GM12864 (cell line): ENCODE measurements at regions not wholly inside any gene's neighbourhood (a gene's known extent, or its start where the extent isn't known, plus 50 kb on each side); places are given as distances from the start of the nearest gene placed in this dataset.

Experiments
- DNase-seq: peaks from one replicate; pipeline ENCODE4 v3.0.0-alpha.2; 2011; ENCODE audit warnings: low read depth
- H3K4me3 ChIP-seq: 2 replicates; pipeline ENCODE4 v1.5.1; 2011; ENCODE audit warnings: mild to moderate bottlenecking, low read depth, low read length, control low read depth
- TF ChIP-seq, protein P1 (sequence below): IDR thresholded peaks from 2 replicates; pipeline ENCODE4 v1.5.1; 2011; ENCODE audit warnings: low read depth, mild to moderate bottlenecking, moderate library complexity, low read length, control low read depth, inconsistent platforms; ENCODE audit errors: missing control alignments

DNA sequence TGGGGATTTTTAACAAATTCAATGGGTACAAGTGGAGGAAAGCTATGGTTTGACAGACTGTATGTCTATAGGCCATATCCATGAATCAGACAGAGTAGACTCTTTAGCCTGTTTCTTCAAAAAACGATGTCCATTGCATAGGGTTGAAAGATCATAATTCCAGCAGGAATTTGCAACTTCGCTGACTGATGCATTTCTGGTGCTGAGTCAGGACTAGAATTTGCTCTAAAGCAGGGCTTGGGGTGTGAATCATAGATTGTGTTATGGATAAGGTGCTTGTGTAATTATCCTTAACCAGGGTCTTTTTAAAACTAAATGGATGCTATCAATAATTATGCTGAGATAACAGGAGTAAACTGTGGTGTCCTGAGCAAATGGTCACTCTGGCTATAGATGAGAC, 200.4 kb upstream of the TBC1D5 start:
- no peak for DNase-seq
- no peak overlapping the region for H3K4me3 ChIP-seq
- TF ChIP-seq, protein P1, sequence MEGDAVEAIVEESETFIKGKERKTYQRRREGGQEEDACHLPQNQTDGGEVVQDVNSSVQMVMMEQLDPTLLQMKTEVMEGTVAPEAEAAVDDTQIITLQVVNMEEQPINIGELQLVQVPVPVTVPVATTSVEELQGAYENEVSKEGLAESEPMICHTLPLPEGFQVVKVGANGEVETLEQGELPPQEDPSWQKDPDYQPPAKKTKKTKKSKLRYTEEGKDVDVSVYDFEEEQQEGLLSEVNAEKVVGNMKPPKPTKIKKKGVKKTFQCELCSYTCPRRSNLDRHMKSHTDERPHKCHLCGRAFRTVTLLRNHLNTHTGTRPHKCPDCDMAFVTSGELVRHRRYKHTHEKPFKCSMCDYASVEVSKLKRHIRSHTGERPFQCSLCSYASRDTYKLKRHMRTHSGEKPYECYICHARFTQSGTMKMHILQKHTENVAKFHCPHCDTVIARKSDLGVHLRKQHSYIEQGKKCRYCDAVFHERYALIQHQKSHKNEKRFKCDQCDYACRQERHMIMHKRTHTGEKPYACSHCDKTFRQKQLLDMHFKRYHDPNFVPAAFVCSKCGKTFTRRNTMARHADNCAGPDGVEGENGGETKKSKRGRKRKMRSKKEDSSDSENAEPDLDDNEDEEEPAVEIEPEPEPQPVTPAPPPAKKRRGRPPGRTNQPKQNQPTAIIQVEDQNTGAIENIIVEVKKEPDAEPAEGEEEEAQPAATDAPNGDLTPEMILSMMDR = no peak

DNA sequence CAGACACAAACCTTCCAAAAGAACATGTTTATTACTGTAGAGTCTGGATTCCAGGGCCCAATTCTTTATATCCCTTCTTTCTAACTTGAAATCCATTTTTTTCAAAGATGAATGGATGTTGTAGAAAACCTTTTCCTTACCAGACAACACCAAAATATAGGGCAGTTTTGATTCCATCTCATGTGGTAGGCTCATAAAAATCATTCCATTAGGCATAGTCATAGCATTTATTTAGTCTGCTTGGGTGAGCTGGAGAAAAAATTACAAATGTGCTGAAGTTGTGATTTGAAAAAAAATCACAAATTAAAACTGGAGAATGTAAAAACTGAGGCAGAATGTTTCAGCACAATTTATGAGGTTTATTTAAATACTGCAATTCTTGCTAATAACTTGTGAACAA, 199.3 kb upstream of the TBC1D5 start:
- no peak overlapping the region for H3K4me3 ChIP-seq
- TF ChIP-seq, protein P1 = no peak
- no peak for DNase-seq

DNA sequence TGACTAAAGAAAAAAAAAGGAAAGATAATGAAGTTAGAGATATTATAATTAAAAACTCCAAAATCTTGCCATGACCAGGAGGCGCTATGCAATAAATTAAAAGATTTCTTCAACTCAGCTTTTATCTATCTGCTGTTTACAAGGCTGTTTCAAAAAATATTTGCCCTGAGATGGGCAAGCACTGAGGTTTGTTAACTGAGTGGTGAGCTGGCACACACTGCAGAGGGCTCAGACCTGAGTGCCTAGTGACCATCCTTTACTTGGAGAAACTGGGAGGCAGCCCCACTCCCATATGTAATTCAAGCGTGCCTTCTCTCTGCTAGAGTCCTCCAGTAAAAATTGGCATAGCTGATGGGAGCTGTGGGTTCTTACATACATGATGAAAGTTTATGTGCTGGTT, 198.7 kb upstream of the TBC1D5 start:
- no peak overlapping the region for H3K4me3 ChIP-seq
- TF ChIP-seq, protein P1 = no peak
- DNase-seq = no peak

DNA sequence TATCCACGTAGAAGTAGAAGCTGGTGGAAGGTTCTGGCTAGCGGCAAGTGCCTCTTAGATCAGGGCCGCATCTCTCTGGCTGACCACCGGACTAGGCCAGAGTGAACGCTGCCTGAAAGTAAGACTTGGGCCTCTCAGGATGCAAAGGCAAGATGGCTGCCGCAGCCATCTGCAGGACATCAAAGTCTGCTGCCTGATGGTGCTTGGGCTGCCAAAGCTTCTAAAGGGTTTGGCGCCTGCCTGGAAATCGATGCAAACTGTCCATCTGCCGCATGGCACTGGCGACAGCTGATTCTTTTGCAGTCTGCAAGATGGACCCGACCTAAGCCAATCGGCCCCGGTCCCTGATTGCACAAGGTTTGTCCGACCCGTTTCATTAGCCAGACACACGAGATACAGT, 196.7 kb upstream of the TBC1D5 start:
- TF ChIP-seq, protein P1 = no peak
- no peak for DNase-seq
- no peak overlapping the region for H3K4me3 ChIP-seq

DNA sequence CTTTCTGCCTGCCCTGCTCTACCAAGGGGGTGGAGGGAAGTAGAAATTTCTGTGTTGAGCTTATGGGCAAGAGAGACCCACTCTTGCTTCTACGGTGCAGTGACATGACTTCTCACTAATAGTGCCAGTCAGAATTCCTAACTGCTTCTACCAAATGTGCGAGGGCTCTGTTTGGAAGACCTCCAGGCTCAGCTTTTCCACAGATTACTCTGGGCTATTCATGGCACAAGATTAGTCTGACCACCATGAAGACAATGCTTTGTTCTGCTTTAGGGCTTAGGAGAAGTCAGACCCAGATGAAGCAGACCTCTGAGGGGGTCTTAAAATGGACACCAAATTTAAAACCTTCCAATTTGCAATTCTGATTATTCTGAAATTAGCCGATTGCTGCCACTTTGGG, 195.9 kb upstream of the TBC1D5 start:
- TF ChIP-seq, protein P1 = no peak
- DNase-seq = no peak
- H3K4me3 ChIP-seq = no peak overlapping the region

DNA sequence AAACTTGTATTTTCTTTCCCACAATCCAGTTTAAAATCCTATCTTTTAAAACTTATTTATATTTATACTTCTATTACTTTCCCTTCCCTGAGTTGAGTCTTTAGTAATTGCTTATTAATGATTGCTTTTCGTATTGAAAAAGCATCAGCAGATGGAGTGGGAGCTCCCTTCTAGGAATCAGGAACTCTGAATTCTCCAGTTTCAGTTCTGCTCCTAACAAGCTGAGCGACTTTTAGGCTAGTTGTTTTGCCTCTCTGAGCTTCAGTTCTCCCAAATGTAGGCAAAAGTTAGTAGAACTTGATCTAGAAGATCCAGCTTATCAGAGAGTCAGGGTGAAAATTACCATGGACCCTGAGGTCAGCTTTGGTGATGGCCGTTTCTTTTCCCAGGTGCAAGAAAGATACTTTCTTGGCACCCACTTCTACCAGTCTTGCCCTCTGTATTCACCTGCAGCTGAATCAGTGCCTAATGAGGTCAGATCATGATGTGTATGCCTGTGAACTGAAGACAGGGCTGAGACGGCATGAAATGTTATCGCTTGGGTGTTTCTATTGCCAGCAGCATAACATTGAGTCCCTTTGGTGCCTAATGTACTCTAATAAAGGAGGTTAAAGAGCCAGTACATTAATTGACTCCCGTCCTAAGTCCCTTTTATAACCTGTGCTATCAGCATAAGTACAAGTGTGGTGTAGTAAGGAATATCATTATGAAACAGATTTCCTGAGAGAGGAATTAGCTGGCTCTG, 194.5 kb upstream of the TBC1D5 start:
- no peak overlapping the region for H3K4me3 ChIP-seq
- DNase-seq = no peak
- TF ChIP-seq, protein P1 = no peak

DNA sequence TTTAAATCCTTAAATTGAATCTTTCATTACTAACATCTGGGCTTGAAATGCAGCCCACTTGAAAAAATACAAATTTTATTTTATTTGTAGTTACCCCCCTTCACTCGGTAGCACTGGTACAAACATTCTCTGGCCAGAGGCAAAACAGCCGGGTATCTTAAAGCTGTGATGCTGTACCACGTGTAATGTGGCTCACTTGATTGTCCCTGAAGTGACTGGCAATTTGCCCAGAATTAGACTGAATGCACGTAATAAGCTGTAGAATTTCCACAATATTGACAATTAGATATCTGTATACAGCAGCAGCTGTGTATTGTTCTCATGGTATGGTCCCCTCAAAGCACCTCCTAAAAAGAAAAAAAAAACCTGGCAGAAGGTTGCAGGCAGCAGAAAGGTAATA, 192.8 kb upstream of the TBC1D5 start:
- no peak overlapping the region for H3K4me3 ChIP-seq
- no peak for DNase-seq
- TF ChIP-seq, protein P1 = no peak
